Astrocyte (in vitro differentiated cells and primary cell): ENCODE measurements at regions not wholly inside any gene's neighbourhood (a gene's known extent, or its start where the extent isn't known, plus 50 kb on each side); places are given as distances from the start of the nearest gene placed in this dataset.

ENCODE experiments used
- EZH2 ChIP-seq: IDR thresholded peaks from 2 replicates; pipeline ENCODE4 v1.6.1; 2012; ENCODE audit warnings: mild to moderate bottlenecking, low read length, inconsistent platforms; ENCODE audit not compliant: insufficient read depth
- TF ChIP-seq, protein P1 (sequence below): IDR thresholded peaks from 2 replicates; pipeline ENCODE4 v1.5.1; 2011; ENCODE audit warnings: low read depth, mild to moderate bottlenecking, inconsistent platforms, low read length, moderate library complexity; ENCODE audit not compliant: insufficient read depth

DNA sequence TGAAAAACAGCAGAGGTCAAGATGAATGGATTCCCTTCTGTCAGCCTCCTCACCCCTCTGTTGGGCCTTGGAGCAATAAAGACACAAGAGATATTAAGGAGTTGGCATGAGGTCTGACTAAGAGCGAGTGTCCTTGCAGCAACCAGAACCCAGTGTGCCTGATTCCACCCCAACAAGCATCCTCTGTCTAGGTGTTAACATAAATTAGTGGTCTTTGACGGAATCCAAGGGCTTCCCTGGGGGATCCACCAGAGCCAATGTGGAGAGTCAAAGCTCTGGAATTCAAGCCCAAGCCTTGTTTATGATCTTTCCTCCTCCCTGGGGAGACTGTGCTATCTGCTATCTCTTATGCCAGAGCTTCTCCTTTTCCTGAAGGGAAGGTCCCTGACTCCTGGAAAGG lies 128.1 kb upstream of the SMIM23 start:
- TF ChIP-seq, protein P1, sequence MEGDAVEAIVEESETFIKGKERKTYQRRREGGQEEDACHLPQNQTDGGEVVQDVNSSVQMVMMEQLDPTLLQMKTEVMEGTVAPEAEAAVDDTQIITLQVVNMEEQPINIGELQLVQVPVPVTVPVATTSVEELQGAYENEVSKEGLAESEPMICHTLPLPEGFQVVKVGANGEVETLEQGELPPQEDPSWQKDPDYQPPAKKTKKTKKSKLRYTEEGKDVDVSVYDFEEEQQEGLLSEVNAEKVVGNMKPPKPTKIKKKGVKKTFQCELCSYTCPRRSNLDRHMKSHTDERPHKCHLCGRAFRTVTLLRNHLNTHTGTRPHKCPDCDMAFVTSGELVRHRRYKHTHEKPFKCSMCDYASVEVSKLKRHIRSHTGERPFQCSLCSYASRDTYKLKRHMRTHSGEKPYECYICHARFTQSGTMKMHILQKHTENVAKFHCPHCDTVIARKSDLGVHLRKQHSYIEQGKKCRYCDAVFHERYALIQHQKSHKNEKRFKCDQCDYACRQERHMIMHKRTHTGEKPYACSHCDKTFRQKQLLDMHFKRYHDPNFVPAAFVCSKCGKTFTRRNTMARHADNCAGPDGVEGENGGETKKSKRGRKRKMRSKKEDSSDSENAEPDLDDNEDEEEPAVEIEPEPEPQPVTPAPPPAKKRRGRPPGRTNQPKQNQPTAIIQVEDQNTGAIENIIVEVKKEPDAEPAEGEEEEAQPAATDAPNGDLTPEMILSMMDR, result no peak
- TF ChIP-seq EZH2, result no peak
